HUES6 (cell line): ENCODE measurements at regions not wholly inside any gene's neighbourhood (a gene's known extent, or its start where the extent isn't known, plus 50 kb on each side); places are given as distances from the start of the nearest gene placed in this dataset.

ENCODE experiments used
- H3K27ac ChIP-seq: 2 replicates; pipeline ENCODE4 v1.7.0; 2013; ENCODE audit warnings: low read depth, mild to moderate bottlenecking, low read length, inconsistent platforms
- H3K27me3 ChIP-seq: 2 replicates; pipeline ENCODE4 v1.6.1; 2013; ENCODE audit warnings: low read length; ENCODE audit not compliant: control insufficient read depth, insufficient read depth
- H3K36me3 ChIP-seq: 2 replicates; pipeline ENCODE4 v1.6.1; 2013; ENCODE audit warnings: low read length; ENCODE audit not compliant: control insufficient read depth, insufficient read depth
- H3K4me1 ChIP-seq: 2 replicates; pipeline ENCODE4 v1.6.1; 2013; ENCODE audit warnings: low read length; ENCODE audit not compliant: control insufficient read depth, insufficient read depth
- H3K4me3 ChIP-seq: 2 replicates; pipeline ENCODE4 v1.5.1; 2013; ENCODE audit warnings: low read depth, low read length
- H3K9ac ChIP-seq: one replicate; pipeline ENCODE4 v1.6.1; 2013; ENCODE audit warnings: mild to moderate bottlenecking, low read length
- H3K9me3 ChIP-seq: 2 replicates; pipeline ENCODE4 v1.6.1; 2013; ENCODE audit warnings: low read depth, low read length; ENCODE audit not compliant: control insufficient read depth, insufficient read depth

- no peaks in the 10 kb centered on the region for H3K9me3 ChIP-seq
- H3K4me1 ChIP-seq, result peaks cover 3% of the 10 kb centered on the region; the same call in 1 of the 2 replicates
These were observed 345.6 kb upstream of the B3GAT1 start for GRCh38 chr11:134757633-134758032.

GRCh38 chr11:134756811-134757540 lies 344.9 kb upstream of the B3GAT1 start:
- Histone ChIP-seq H3K9me3 (no peaks in the 10 kb centered on the region), H3K27me3 (peaks cover 16% of the 10 kb centered on the region), H3K9ac (no peak overlapping the region), H3K4me1 (peaks cover 3% of the 10 kb centered on the region; the same call in 1 of the 2 replicates), H3K27ac (no peak overlapping the region), H3K36me3 (no peaks in the 10 kb centered on the region), H3K4me3 (no peak overlapping the region)

More at GRCh38 chr11:134757633-134758032, 345.6 kb upstream of the B3GAT1 start:
- H3K4me3 ChIP-seq, result no peak overlapping the region
- no peak overlapping the region for H3K9ac ChIP-seq
- no peak overlapping the region for H3K27ac ChIP-seq
- no peaks in the 10 kb centered on the region for H3K36me3 ChIP-seq
- peaks cover 16% of the 10 kb centered on the region for H3K27me3 ChIP-seq

GRCh38 chr11:134755535-134755934 lies 343.5 kb upstream of the B3GAT1 start:
- Histone ChIP-seq H3K9me3 (no peaks in the 10 kb centered on the region), H3K27me3 (peaks cover 23% of the 10 kb centered on the region), H3K4me3 (no peak overlapping the region), H3K27ac (no peak overlapping the region), H3K36me3 (no peaks in the 10 kb centered on the region), H3K9ac (no peak overlapping the region), H3K4me1 (peaks cover 3% of the 10 kb centered on the region; the same call in 1 of the 2 replicates)

- H3K4me3 ChIP-seq, result no peak overlapping the region
- H3K27ac ChIP-seq, result no peak overlapping the region
- no peak overlapping the region for H3K9ac ChIP-seq
- no peaks in the 10 kb centered on the region for H3K9me3 ChIP-seq
- peaks cover 6% of the 10 kb centered on the region; the same call in 1 of the 2 replicates for H3K4me1 ChIP-seq
- H3K27me3 ChIP-seq, result peaks cover 23% of the 10 kb centered on the region
- H3K36me3 ChIP-seq, result no peaks in the 10 kb centered on the region
These were observed 342.6 kb upstream of the B3GAT1 start for GRCh38 chr11:134754521-134755198.

GRCh38 chr11:134753771-134754520 lies 341.9 kb upstream of the B3GAT1 start:
- peaks cover 13% of the 10 kb centered on the region; the same call in 1 of the 2 replicates for H3K4me1 ChIP-seq
- H3K36me3 ChIP-seq, result no peaks in the 10 kb centered on the region
- H3K27me3 ChIP-seq, result peaks cover 23% of the 10 kb centered on the region
- no peak overlapping the region for H3K9ac ChIP-seq
- peaks cover 2% of the 10 kb centered on the region for H3K9me3 ChIP-seq
- no peak overlapping the region for H3K27ac ChIP-seq
- H3K4me3 ChIP-seq, result no peak overlapping the region

GRCh38 chr11:134752964-134753770 lies 341.1 kb upstream of the B3GAT1 start:
- Histone ChIP-seq H3K4me1 (peaks cover 16% of the 10 kb centered on the region; the same call in 1 of the 2 replicates), H3K27ac (no peak overlapping the region), H3K9me3 (peaks cover 10% of the 10 kb centered on the region), H3K4me3 (no peak overlapping the region), H3K36me3 (no peaks in the 10 kb centered on the region), H3K9ac (no peak overlapping the region), H3K27me3 (peaks cover 21% of the 10 kb centered on the region)

- peaks cover 17% of the 10 kb centered on the region for H3K9me3 ChIP-seq
These were observed 340.5 kb upstream of the B3GAT1 start for GRCh38 chr11:134752526-134752925.

GRCh38 chr11:134751766-134752165 lies 339.7 kb upstream of the B3GAT1 start:
- no peak overlapping the region for H3K9ac ChIP-seq
- no peak overlapping the region for H3K27ac ChIP-seq
- H3K9me3 ChIP-seq, result peaks cover 23% of the 10 kb centered on the region
- H3K4me3 ChIP-seq, result no peak overlapping the region
- peaks cover 19% of the 10 kb centered on the region; the same call in 1 of the 2 replicates for H3K27me3 ChIP-seq
- H3K4me1 ChIP-seq, result peaks cover 13% of the 10 kb centered on the region; the same call in 1 of the 2 replicates
- H3K36me3 ChIP-seq, result no peaks in the 10 kb centered on the region

More at GRCh38 chr11:134752526-134752925, 340.5 kb upstream of the B3GAT1 start:
- Histone ChIP-seq H3K9ac (no peak overlapping the region), H3K4me3 (no peak overlapping the region), H3K4me1 (peaks cover 16% of the 10 kb centered on the region; the same call in 1 of the 2 replicates), H3K27ac (no peak overlapping the region), H3K36me3 (no peaks in the 10 kb centered on the region), H3K27me3 (peaks cover 19% of the 10 kb centered on the region; the same call in 1 of the 2 replicates)

- Histone ChIP-seq H3K9ac (no peak overlapping the region), H3K36me3 (no peaks in the 10 kb centered on the region), H3K27me3 (peaks cover 18% of the 10 kb centered on the region; the same call in 1 of the 2 replicates), H3K9me3 (peaks cover 25% of the 10 kb centered on the region), H3K4me1 (peaks cover 13% of the 10 kb centered on the region; the same call in 1 of the 2 replicates), H3K27ac (no peak overlapping the region), H3K4me3 (no peak overlapping the region)
These were observed 339.1 kb upstream of the B3GAT1 start for GRCh38 chr11:134751031-134751585.

- peaks cover 28% of the 10 kb centered on the region for H3K9me3 ChIP-seq
- peaks cover 13% of the 10 kb centered on the region; the same call in 1 of the 2 replicates for H3K4me1 ChIP-seq
- H3K27me3 ChIP-seq, result peaks cover 16% of the 10 kb centered on the region; the same call in 1 of the 2 replicates
- no peak overlapping the region for H3K4me3 ChIP-seq
- no peak overlapping the region for H3K27ac ChIP-seq
- H3K36me3 ChIP-seq, result no peaks in the 10 kb centered on the region
- no peak overlapping the region for H3K9ac ChIP-seq
These were observed 338.6 kb upstream of the B3GAT1 start for GRCh38 chr11:134750619-134751018.
